Smooth muscle cell (in vitro differentiated cells): ENCODE measurements at regions not wholly inside any gene's neighbourhood (a gene's known extent, or its start where the extent isn't known, plus 50 kb on each side); places are given as distances from the start of the nearest gene placed in this dataset.

Experiments used
- DNase-seq: peaks from one replicate; lab custom pipeline; 2025; ENCODE audit not compliant: unreplicated experiment; lab: John Stamatoyannopoulos, UW
- H2AFZ ChIP-seq: fragments of 200-600 bp; sonication (generic); 2 replicates; pipeline ENCODE4 v1.6.0; 2016; ENCODE audit warnings: antibody characterized with exemption, low read depth, mild to moderate bottlenecking
- H3F3A ChIP-seq: fragments of 200-600 bp; sonication (generic); 2 replicates; pipeline ENCODE4 v1.6.0; 2017; ENCODE audit warnings: antibody characterized with exemption, low read depth
- H3K27ac ChIP-seq: fragments of 200-600 bp; sonication (generic); 2 replicates; pipeline ENCODE4 v1.5.1; 2016; ENCODE audit warnings: low read depth, mild to moderate bottlenecking
- H3K27me3 ChIP-seq: fragments of 200-600 bp; sonication (generic); 2 replicates; pipeline ENCODE4 v1.6.1; 2016; ENCODE audit warnings: low read depth, mild to moderate bottlenecking
- H3K36me3 ChIP-seq: fragments of 200-600 bp; sonication (generic); 2 replicates; pipeline ENCODE4 v1.5.1; 2016; ENCODE audit warnings: low read depth
- H3K4me1 ChIP-seq: fragments of 200-600 bp; sonication (generic); 2 replicates; pipeline ENCODE4 v1.5.1; 2016; ENCODE audit warnings: low read depth
- H3K4me2 ChIP-seq: fragments of 200-600 bp; sonication (generic); 2 replicates; pipeline ENCODE4 v1.6.0; 2016; ENCODE audit warnings: mild to moderate bottlenecking
- H3K4me3 ChIP-seq: fragments of 200-600 bp; sonication (generic); 2 replicates; pipeline ENCODE4 v1.5.1; 2016; ENCODE audit warnings: mild to moderate bottlenecking
- H3K79me2 ChIP-seq: fragments of 200-600 bp; sonication (generic); 2 replicates; pipeline ENCODE4 v1.6.0; 2016; ENCODE audit warnings: low read depth, mild to moderate bottlenecking
- H3K9ac ChIP-seq: fragments of 200-600 bp; sonication (generic); 2 replicates; pipeline ENCODE4 v1.6.0; 2016; ENCODE audit warnings: low read depth
- H3K9me3 ChIP-seq: fragments of 200-600 bp; sonication (generic); replicated peaks from 2 replicates; pipeline ENCODE4 v1.5.1; 2016; ENCODE audit warnings: low read depth
- H4K20me1 ChIP-seq: fragments of 200-600 bp; sonication (generic); 2 replicates; pipeline ENCODE4 v1.6.0; 2016; ENCODE audit warnings: low read depth
- WGBS: methylation state at CpG from one replicate; pipeline ENCODE4 v1.1.7; 2016; ENCODE audit warnings: low lambda C conversion rate; 5-methylcytosine and 5-hydroxymethylcytosine counted together
- TF ChIP-seq, protein P1 (sequence below): fragments of 200-600 bp; sonication (generic); IDR thresholded peaks from 2 replicates; pipeline ENCODE4 v1.5.1; 2017; ENCODE audit warnings: borderline replicate concordance, mild to moderate bottlenecking, antibody characterized with exemption; ENCODE audit not compliant: insufficient read depth, poor library complexity, severe bottlenecking

DNA sequence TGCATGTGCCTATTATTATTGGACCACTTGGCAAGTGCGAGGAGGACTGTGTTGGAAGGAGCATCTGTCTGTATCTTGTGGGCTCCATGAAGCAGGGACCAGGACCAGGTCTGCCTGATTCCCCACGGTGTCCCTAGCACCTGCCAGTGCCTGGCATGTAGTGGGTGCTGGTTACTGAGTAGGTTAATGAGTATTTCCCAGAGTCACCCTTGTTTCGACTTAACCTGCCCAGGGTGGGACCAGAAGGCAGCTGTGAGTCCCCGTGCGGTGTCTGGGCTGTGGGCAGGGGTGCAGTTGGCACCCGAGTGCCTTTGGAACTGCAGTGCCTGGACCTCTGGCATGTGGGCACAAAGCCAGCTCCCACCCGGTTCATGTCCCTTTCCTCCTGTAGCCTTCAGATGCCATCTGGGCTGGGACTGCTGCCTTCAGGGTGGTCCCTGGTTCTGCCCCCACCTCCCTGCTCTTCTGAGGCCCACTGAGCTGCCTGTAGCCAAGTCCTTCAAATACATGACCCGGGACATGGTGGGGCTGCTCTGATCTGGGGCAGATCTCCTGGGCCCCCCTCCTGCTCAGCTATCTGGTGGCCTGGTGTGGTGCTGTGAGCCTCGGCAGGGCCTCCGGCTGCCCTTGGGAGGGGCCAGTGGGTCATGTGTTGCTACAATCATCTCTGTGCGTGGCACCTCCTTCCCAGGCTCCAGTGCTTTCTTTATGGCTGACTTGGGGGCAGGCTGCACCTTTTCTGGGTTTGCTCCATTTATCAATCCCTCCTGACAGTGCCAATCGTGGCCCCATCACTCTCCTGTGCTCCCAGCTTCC, 53.0 kb upstream of the SORCS2 start:
- H4K20me1 ChIP-seq, result no peaks in the 10 kb centered on the region
- no peaks in the 10 kb centered on the region for H3K79me2 ChIP-seq
- no peak overlapping the region for H3K4me3 ChIP-seq
- no peaks in the 10 kb centered on the region for H3K36me3 ChIP-seq
- H3K9ac ChIP-seq, result no peak overlapping the region
- DNase-seq, result no peak
- H3K4me1 ChIP-seq, result no peaks in the 10 kb centered on the region
- WGBS, result 80% methylated on average over 12 of the region's 12 CpGs
- H3K4me2 ChIP-seq, result no peak overlapping the region
- H2AFZ ChIP-seq, result no peak overlapping the region
- H3F3A ChIP-seq, result no peaks in the 10 kb centered on the region
- no peaks in the 10 kb centered on the region for H3K9me3 ChIP-seq
- H3K27me3 ChIP-seq, result no peaks in the 10 kb centered on the region
- TF ChIP-seq, protein P1, sequence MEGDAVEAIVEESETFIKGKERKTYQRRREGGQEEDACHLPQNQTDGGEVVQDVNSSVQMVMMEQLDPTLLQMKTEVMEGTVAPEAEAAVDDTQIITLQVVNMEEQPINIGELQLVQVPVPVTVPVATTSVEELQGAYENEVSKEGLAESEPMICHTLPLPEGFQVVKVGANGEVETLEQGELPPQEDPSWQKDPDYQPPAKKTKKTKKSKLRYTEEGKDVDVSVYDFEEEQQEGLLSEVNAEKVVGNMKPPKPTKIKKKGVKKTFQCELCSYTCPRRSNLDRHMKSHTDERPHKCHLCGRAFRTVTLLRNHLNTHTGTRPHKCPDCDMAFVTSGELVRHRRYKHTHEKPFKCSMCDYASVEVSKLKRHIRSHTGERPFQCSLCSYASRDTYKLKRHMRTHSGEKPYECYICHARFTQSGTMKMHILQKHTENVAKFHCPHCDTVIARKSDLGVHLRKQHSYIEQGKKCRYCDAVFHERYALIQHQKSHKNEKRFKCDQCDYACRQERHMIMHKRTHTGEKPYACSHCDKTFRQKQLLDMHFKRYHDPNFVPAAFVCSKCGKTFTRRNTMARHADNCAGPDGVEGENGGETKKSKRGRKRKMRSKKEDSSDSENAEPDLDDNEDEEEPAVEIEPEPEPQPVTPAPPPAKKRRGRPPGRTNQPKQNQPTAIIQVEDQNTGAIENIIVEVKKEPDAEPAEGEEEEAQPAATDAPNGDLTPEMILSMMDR, result no peak
- H3K27ac ChIP-seq, result no peak overlapping the region

GRCh38 chr4:7138223-7139166, 53.8 kb upstream of the SORCS2 start:
- no peak for DNase-seq
- 91% methylated on average over 21 of the region's 21 CpGs for WGBS
- Histone ChIP-seq H3K79me2 (no peaks in the 10 kb centered on the region), H3K4me1 (no peaks in the 10 kb centered on the region), H3K36me3 (no peaks in the 10 kb centered on the region), H3K27ac (no peak overlapping the region), H4K20me1 (no peaks in the 10 kb centered on the region), H3K27me3 (no peaks in the 10 kb centered on the region), H3K9me3 (no peaks in the 10 kb centered on the region), H3F3A (no peaks in the 10 kb centered on the region), H3K4me2 (no peak overlapping the region), H3K4me3 (no peak overlapping the region), H2AFZ (no peak overlapping the region), H3K9ac (no peak overlapping the region)
- TF ChIP-seq, protein P1, result no peak

DNA sequence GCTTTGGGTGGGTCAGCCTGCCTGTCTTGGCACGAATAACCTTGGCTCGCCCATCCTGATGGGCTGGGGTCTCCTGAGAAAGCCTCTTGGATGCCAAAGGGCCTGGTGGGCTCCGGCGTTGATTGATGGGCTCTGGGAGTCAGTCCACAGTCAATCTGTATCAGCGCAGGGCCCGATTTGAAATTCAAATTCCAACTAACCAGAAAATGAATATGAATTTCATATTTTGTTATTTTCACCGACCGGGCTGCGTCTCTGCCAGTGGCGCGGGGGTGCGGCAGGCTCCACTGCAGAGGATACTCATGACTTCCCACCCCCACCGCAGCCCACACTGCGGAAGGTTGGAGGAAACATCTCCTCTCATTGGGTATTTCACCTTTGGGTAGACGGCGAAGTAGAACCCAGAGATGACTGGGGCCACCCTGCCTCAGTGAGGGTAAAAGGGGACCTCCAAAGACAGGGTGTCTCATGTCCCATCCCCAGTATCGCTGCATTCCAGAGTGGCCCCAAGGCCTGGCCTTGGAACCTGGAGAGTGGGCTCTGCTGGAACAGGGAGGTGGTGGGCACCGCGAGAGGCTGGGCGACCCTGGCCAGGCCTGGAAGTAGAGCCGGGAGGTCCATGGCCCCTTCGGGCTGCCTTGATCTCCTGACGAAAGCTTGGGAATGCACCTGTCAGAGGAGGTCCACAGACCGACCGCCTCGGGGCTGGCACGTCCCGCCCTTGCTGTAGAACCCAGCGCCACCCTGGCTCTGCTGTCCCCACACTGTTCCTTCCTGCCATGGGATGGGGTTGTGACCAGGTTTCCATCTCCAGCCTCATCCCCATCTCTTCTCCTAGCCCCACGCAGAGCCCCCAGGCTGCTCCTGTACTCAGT, 54.8 kb upstream of the SORCS2 start:
- no peaks in the 10 kb centered on the region for H4K20me1 ChIP-seq
- no peak overlapping the region for H2AFZ ChIP-seq
- TF ChIP-seq, protein P1, result no peak
- H3K4me3 ChIP-seq, result no peak overlapping the region
- no peaks in the 10 kb centered on the region for H3K9me3 ChIP-seq
- no peaks in the 10 kb centered on the region for H3K4me1 ChIP-seq
- H3K27me3 ChIP-seq, result no peaks in the 10 kb centered on the region
- no peak overlapping the region for H3K9ac ChIP-seq
- no peaks in the 10 kb centered on the region for H3K79me2 ChIP-seq
- no peak overlapping the region for H3K4me2 ChIP-seq
- no peaks in the 10 kb centered on the region for H3F3A ChIP-seq
- H3K27ac ChIP-seq, result no peak overlapping the region
- no peak for DNase-seq
- no peaks in the 10 kb centered on the region for H3K36me3 ChIP-seq
- 94% methylated on average over 24 of the region's 30 CpGs for WGBS
